Esophagus muscularis mucosa (tissue), 2 donors: ENCODE measurements at regions not wholly inside any gene's neighbourhood (a gene's known extent, or its start where the extent isn't known, plus 50 kb on each side); places are given as distances from the start of the nearest gene placed in this dataset.

Source experiments
- POLR2A ChIP-seq: fragments of 450-650 bp; IDR thresholded peaks from one replicate; pipeline ENCODE4 v1.6.1; 2017; ENCODE audit warnings: antibody characterized with exemption, moderate library complexity, mild to moderate bottlenecking, low read depth
- POLR2AphosphoS5 ChIP-seq, 2 donors: sonication (generic); formaldehyde crosslinking; IDR thresholded peaks; one replicate each; pipeline ENCODE4 v1.6.1; 2017; ENCODE audit warnings: antibody characterized with exemption in 2 of 2

DNA sequence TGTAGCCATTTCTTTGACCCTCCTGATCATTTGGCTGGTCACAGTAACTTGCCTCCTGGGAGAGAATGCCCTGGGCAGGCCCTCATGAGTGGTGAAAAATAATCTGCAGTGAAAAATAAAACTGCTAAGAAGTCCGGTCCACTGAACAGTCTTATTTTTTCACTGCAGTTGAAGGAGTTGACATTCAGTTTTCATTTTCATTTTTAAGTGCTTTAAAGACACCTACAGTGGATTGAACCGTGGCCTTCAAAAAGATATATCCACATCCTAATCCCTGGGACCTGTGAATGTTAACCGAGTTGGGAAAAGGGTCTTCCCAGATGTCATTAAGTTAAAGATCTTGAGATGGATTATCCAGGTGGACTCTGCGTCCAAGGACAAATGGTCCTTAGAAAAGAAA, 153.6 kb upstream of the GRK3 start:
- no peak for TF ChIP-seq POLR2AphosphoS5 (IDR thresholded peaks at IDR 0.05)
- no peak for TF ChIP-seq POLR2A
